Activated effector memory CD4-positive, alpha-beta T cell treated with anti-CD3 and anti-CD28 coated beads, Interleukin-2, amount 50 U/mL, for 16 hours (primary cell): ENCODE measurements at regions not wholly inside any gene's neighbourhood (a gene's known extent, or its start where the extent isn't known, plus 50 kb on each side); places are given as distances from the start of the nearest gene placed in this dataset.

Experiments
- DNase-seq: peaks from one replicate; pipeline ENCODE4 v3.0.0-alpha.2; 2020

GRCh38 chr5:123787136-123787535, 275.2 kb downstream of the CSNK1G3 start:
- no peak for DNase-seq

- DNase-seq, result no peak
These were observed 274.4 kb downstream of the CSNK1G3 start for GRCh38 chr5:123786411-123786810.

- no peak for DNase-seq
These were observed 273.4 kb downstream of the CSNK1G3 start for GRCh38 chr5:123785162-123786071.

- DNase-seq, result no peak
These were observed 271.4 kb downstream of the CSNK1G3 start for GRCh38 chr5:123783421-123783820.

GRCh38 chr5:123778641-123779040, 266.7 kb downstream of the CSNK1G3 start:
- no peak for DNase-seq

GRCh38 chr5:123776761-123777160, 264.8 kb downstream of the CSNK1G3 start:
- DNase-seq, result no peak

GRCh38 chr5:123771715-123772114, 259.7 kb downstream of the CSNK1G3 start:
- no peak for DNase-seq

- no peak for DNase-seq
These were observed 251.2 kb downstream of the CSNK1G3 start for GRCh38 chr5:123763201-123763600.

GRCh38 chr5:123756816-123757215, 244.8 kb downstream of the CSNK1G3 start:
- no peak for DNase-seq

- no peak for DNase-seq
These were observed 244.3 kb downstream of the CSNK1G3 start for GRCh38 chr5:123756318-123756665.

- DNase-seq, result no peak
These were observed 243.8 kb downstream of the CSNK1G3 start for GRCh38 chr5:123755653-123756317.

- no peak for DNase-seq
These were observed 242.9 kb downstream of the CSNK1G3 start for GRCh38 chr5:123754908-123755307.

GRCh38 chr5:123753937-123754891, 242.2 kb downstream of the CSNK1G3 start:
- no peak for DNase-seq

- DNase-seq, result no peak
These were observed 241.4 kb downstream of the CSNK1G3 start for GRCh38 chr5:123753180-123753936.

GRCh38 chr5:123752552-123753179, 240.7 kb downstream of the CSNK1G3 start:
- DNase-seq, result no peak

GRCh38 chr5:123751670-123752069, 239.7 kb downstream of the CSNK1G3 start:
- no peak for DNase-seq

- no peak for DNase-seq
These were observed 236.3 kb downstream of the CSNK1G3 start for GRCh38 chr5:123748239-123748638.

- no peak for DNase-seq
These were observed 234.8 kb downstream of the CSNK1G3 start for GRCh38 chr5:123746683-123747360.

- no peak for DNase-seq
These were observed 232.1 kb downstream of the CSNK1G3 start for GRCh38 chr5:123743990-123744583.

- DNase-seq, result no peak
These were observed 223.4 kb downstream of the CSNK1G3 start for GRCh38 chr5:123735384-123735783.

- DNase-seq, result no peak
These were observed 220.3 kb downstream of the CSNK1G3 start for GRCh38 chr5:123732257-123732656.
